HG03354 (cell line): ENCODE measurements at regions not wholly inside any gene's neighbourhood (a gene's known extent, or its start where the extent isn't known, plus 50 kb on each side); places are given as distances from the start of the nearest gene placed in this dataset.

Source experiments
- ATAC-seq: cut with Tn5 transposase; IDR thresholded peaks from one replicate; pipeline ENCODE4 v1.9.1; 2021; ENCODE audit warnings: mild to moderate bottlenecking; ENCODE audit not compliant: unreplicated experiment, poor library complexity, severe bottlenecking

- no peak for ATAC-seq
Observed at GRCh38 chr10:52665821-52666220, 106.8 kb downstream of the MBL2 start.

DNA sequence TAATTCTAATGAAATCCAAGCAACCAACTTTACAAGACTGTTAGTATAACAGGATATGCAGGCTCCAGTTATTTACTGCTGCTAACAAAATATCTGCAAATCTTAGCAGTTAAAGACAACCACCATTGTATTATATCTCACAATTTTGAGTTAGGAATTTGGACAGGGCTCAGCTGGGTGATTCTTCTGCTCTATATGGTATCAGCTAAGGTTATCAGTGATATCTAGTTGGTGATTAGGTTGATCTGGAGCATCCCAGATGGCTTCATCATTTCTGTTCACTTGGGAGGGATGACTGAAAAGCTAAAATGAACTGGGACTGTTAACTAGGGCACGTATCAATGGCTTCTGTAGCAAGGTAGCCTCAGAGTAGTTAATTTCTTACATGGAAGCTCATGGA is 105.7 kb downstream of the MBL2 start:
- ATAC-seq, result no peak

- ATAC-seq, result no peak
Observed at GRCh38 chr10:52668024-52668423, 104.6 kb downstream of the MBL2 start.

GRCh38 chr10:52672880-52673279 is 99.7 kb downstream of the MBL2 start:
- no peak for ATAC-seq

- no peak for ATAC-seq
Observed at GRCh38 chr10:52673468-52673867, 99.1 kb downstream of the MBL2 start.

DNA sequence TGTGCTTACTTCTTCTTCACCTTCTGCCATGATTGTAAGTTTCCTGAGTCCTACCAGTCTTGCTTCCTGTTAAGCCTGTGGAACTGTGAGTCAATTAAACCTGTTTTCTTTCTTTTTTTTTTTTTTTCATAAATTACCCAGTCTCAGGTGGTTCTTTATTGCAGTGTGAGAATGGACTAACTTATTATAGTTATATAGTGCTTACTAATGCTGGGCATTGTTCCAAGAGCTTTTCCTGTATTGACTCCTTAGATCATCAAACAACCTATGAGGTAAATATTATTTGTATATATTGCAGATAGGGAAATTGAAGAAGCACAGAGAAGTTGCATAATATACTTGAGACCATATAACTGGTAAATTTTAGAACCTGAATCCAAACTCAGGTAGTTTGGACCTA is 98.1 kb downstream of the MBL2 start:
- ATAC-seq, result no peak

- no peak for ATAC-seq
Observed at GRCh38 chr10:52677086-52677485, 95.5 kb downstream of the MBL2 start.

DNA sequence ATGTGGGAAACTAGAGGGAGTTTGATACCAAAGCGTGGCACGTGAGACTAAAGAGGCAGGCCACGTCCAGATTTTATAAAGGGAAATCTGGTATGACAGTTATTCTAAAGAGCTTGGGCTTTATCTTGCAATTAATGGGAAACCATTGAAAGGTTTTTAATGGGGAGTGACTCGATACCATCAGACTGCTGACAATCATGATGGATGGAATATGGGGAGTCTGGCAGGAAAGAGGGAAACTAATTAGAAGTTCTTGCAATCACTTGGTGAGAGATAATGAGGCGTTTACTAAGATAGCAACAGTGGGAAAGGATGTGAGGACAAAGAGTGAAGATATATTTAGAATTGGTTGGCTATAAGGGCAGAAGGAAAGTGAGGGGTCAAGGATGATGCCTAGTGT is 94.0 kb downstream of the MBL2 start:
- no peak for ATAC-seq

GRCh38 chr10:52679117-52679516 is 93.5 kb downstream of the MBL2 start:
- no peak for ATAC-seq

DNA sequence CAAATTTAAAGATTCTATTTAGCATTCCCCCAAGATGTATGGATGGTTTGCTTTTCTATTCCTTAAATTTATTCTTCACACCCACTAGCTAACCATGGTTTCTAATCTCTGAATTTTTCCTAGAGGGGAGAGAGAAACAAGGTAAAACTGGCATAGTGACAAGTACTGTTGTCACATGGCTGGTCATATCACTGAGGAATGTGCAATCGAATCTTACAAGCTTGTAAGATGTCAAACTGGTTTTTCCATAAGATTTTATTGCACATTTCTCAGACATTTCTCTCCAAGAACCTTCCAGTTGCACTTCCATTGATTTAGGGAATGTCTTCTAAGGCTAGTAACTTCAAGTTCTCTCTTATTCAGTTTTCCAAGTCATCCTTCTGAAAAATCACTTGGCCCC is 89.8 kb downstream of the MBL2 start:
- no peak for ATAC-seq

- ATAC-seq, result no peak
Observed at GRCh38 chr10:52683776-52684175, 88.8 kb downstream of the MBL2 start.

GRCh38 chr10:52688899-52689298 is 83.7 kb downstream of the MBL2 start:
- ATAC-seq, result no peak

- ATAC-seq, result no peak
Observed at GRCh38 chr10:52696232-52696631, 76.4 kb downstream of the MBL2 start.

- ATAC-seq, result no peak
Observed at GRCh38 chr10:52701647-52702046, 70.9 kb downstream of the MBL2 start.

DNA sequence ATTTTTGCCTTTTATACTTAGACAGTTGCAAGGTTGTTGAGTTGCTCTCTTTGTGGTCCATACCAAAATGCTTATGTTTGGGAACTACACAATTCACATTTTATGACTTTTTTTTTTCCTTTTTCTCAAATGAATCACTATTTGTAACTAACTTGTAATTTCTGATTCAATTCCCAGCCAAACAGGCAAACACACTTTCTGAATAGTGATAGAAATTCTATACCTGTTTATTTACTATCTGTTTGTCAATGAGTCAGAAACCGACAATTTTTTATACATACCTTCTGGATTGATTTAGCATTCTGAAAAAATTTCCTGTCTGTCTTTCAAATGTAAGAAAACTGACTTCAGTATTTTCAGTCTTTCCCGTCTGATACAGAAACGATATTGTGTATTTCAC is 69.1 kb downstream of the MBL2 start:
- no peak for ATAC-seq

- ATAC-seq, result no peak
Observed at GRCh38 chr10:52703898-52704297, 68.7 kb downstream of the MBL2 start.

DNA sequence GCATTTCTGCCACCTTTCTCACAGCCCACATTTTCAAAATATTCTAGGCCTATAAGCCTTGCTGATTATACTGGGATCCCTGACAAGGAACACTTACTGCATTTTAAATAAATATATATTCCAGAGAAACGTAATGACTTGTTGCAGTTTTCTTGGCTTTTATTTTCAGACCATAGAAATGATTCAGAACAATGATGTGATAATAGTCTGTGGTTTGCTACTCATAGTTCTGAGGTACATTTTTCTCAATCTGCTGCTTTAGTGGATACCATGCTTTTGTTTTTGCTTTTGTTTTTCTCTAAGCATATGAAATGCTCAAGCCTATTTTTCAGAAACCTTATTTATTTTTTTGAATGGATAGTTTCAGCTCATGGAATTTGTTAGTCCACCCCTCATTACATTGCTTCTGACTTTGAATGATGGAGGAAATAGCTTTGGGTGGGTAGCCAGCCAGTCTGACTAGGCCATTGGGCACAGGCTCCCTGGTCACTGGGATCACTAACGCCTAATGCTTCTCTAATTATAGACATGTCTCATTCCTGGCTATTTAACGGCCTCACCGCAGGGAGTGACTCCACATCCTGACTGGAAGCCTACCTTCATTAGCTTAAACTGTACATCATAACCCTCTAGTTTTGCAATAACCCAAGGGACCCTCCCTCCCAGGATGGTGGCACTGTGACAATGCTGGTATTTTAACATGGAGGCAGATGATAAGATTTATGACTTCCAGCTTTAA is 66.1 kb downstream of the MBL2 start:
- no peak for ATAC-seq
